OCI-LY7 (cell line): ENCODE measurements at regions not wholly inside any gene's neighbourhood (a gene's known extent, or its start where the extent isn't known, plus 50 kb on each side); places are given as distances from the start of the nearest gene placed in this dataset.
"Not testable (repeated sequence)": the region's sequence is repeated elsewhere in the genome, so short reads cannot be mapped to it uniquely, and the experiment has no call there.

Experiments
- BruUV-seq: library from RNA; stranded (reverse); fragments of 400-500 nt; replicated peaks from 2 replicates; lab custom pipeline; 2021; lab: Mats Ljungman, UMichigan
- CTCF ChIA-PET: fragments of 300-600 bp; sonication (Branson Sonifier 250); formaldehyde crosslinking; loops from one replicate; lab custom pipeline; 2022; ENCODE audit warnings: antibody characterized with exemption; ENCODE audit not compliant: unreplicated experiment; lab: Charles Lee
- POLR2A ChIA-PET: fragments of 300-600 bp; sonication (Branson Sonifier 250); formaldehyde crosslinking; loops from one replicate; lab custom pipeline; 2022; ENCODE audit warnings: antibody characterized with exemption; lab: Charles Lee
- DNase-seq: peaks from one replicate; pipeline ENCODE4 v3.0.0-alpha.2; 2015; ENCODE audit warnings: low spot score
- H2AFZ ChIP-seq: fragments of 200-600 bp; sonication (generic), shearing (Covaris generic); 2 replicates; pipeline ENCODE4 v1.6.1; 2014; ENCODE audit warnings: mild to moderate bottlenecking, antibody characterized with exemption, low read length, moderate library complexity
- H3K27ac ChIP-seq: fragments of 200-600 bp; sonication (generic); 2 replicates; pipeline ENCODE4 v1.5.1; 2014; ENCODE audit warnings: mixed run types, low read depth, mild to moderate bottlenecking, moderate library complexity, low read length, inconsistent platforms; ENCODE audit not compliant: poor library complexity, severe bottlenecking
- H3K36me3 ChIP-seq: fragments of 200-600 bp; sonication (generic); 2 replicates; pipeline ENCODE4 v1.6.1; 2014; ENCODE audit warnings: mild to moderate bottlenecking, antibody characterized with exemption, low read length, moderate library complexity, mixed read lengths; ENCODE audit not compliant: insufficient read depth
- H3K4me1 ChIP-seq: fragments of 200-600 bp; sonication (generic); 2 replicates; pipeline ENCODE4 v1.5.1; 2014; ENCODE audit warnings: mild to moderate bottlenecking, low read length; ENCODE audit not compliant: insufficient read depth, poor library complexity, severe bottlenecking
- H3K4me2 ChIP-seq: fragments of 200-600 bp; sonication (generic); 2 replicates; pipeline ENCODE4 v1.6.1; 2014; ENCODE audit warnings: mild to moderate bottlenecking, low read length
- H3K4me3 ChIP-seq: fragments of 200-600 bp; sonication (generic); 2 replicates; pipeline ENCODE4 v1.5.1; 2014; ENCODE audit warnings: mild to moderate bottlenecking, low read depth, low read length; ENCODE audit not compliant: poor library complexity, severe bottlenecking
- H3K79me2 ChIP-seq: fragments of 200-600 bp; sonication (generic); 2 replicates; pipeline ENCODE4 v1.6.1; 2016; ENCODE audit warnings: low read depth, mild to moderate bottlenecking, low read length, moderate library complexity, mixed read lengths; ENCODE audit not compliant: insufficient read depth
- H3K9me2 ChIP-seq: fragments of 200-600 bp; sonication (generic); 2 replicates; pipeline ENCODE4 v1.6.1; 2016; ENCODE audit warnings: mild to moderate bottlenecking, low read length, mixed read lengths; ENCODE audit not compliant: insufficient read depth
- H3K9me3 ChIP-seq: fragments of 200-600 bp; sonication (generic); 2 replicates; pipeline ENCODE4 v1.6.1; 2014; ENCODE audit warnings: mild to moderate bottlenecking, mixed run types, low read length, mixed read lengths
- H4K20me1 ChIP-seq: fragments of 200-600 bp; sonication (generic); 2 replicates; pipeline ENCODE4 v1.6.1; 2014; ENCODE audit warnings: mild to moderate bottlenecking, antibody characterized with exemption, low read length, moderate library complexity, mixed read lengths; ENCODE audit not compliant: insufficient read depth
- EZH2phosphoT487 ChIP-seq: fragments of 200-600 bp; sonication (generic); IDR thresholded peaks from 2 replicates; pipeline ENCODE4 v1.6.1; 2018; ENCODE audit warnings: low read depth, borderline replicate concordance, mild to moderate bottlenecking, mixed run types, antibody characterized with exemption, low read length, moderate library complexity, mixed read lengths
- intact Hi-C: fragments of 100-400 bp; cut with micrococcal nuclease; formaldehyde crosslinking; loops from one replicate; pipeline ENCODE4 v1.10.0; 2022; ENCODE audit not compliant: unreplicated experiment
- TF ChIP-seq, protein P1 (sequence below): fragments of 200-600 bp; sonication (generic); conservative IDR thresholded peaks from 2 replicates; pipeline ENCODE4 v1.5.1; 2014; ENCODE audit warnings: mild to moderate bottlenecking, antibody characterized with exemption, low read length, moderate library complexity, mixed read lengths

DNA sequence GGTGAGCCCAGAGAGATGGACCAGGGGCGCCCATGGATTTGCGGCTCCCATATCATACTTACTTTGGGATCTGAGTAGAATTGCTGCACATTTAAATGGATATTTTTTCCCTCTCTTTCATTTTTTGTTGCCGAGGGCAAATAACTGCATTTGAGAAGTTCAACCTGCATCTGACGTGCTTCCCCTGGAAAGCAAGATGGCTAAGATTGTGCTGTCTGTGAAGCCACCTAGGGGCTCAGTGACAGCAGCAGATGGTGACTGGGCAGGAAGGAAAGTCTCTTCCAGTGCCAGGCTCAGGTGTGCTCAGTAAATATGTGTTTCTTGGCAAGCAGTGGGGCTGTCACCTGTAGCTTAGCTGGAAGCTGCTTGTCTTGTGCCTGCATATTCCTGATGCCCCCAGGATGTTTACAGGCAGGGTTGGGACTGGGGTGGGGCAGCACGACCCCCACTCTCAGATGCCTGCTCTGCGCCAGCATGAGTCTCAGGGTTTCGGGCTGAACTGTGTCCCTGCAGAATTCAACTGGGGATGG is 59.8 kb upstream of the ETV3 start:
- no peak overlapping the region for H3K4me2 ChIP-seq
- H3K4me1 ChIP-seq: no peaks in the 10 kb centered on the region
- no peaks in the 10 kb centered on the region for H3K36me3 ChIP-seq
- no TSS peak for BruUV-seq
- H2AFZ ChIP-seq: no peak overlapping the region
- H4K20me1 ChIP-seq: no peaks in the 10 kb centered on the region
- TF ChIP-seq, protein P1, sequence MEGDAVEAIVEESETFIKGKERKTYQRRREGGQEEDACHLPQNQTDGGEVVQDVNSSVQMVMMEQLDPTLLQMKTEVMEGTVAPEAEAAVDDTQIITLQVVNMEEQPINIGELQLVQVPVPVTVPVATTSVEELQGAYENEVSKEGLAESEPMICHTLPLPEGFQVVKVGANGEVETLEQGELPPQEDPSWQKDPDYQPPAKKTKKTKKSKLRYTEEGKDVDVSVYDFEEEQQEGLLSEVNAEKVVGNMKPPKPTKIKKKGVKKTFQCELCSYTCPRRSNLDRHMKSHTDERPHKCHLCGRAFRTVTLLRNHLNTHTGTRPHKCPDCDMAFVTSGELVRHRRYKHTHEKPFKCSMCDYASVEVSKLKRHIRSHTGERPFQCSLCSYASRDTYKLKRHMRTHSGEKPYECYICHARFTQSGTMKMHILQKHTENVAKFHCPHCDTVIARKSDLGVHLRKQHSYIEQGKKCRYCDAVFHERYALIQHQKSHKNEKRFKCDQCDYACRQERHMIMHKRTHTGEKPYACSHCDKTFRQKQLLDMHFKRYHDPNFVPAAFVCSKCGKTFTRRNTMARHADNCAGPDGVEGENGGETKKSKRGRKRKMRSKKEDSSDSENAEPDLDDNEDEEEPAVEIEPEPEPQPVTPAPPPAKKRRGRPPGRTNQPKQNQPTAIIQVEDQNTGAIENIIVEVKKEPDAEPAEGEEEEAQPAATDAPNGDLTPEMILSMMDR: no peak
- TF ChIP-seq EZH2phosphoT487: no peak
- intact Hi-C loops: loop anchor here (10.0 kb wide), 1 partner anchor 167 kb away; no protein-coding TSS in a partner anchor
- DNase-seq: no peak
- POLR2A ChIA-PET: no interaction called here
- no peaks in the 10 kb centered on the region for H3K9me2 ChIP-seq
- no peaks in the 10 kb centered on the region for H3K79me2 ChIP-seq
- H3K9me3 ChIP-seq: no peaks in the 10 kb centered on the region
- CTCF ChIA-PET: no interaction called here
- no peak overlapping the region for H3K4me3 ChIP-seq
- H3K27ac ChIP-seq: no peak overlapping the region

DNA sequence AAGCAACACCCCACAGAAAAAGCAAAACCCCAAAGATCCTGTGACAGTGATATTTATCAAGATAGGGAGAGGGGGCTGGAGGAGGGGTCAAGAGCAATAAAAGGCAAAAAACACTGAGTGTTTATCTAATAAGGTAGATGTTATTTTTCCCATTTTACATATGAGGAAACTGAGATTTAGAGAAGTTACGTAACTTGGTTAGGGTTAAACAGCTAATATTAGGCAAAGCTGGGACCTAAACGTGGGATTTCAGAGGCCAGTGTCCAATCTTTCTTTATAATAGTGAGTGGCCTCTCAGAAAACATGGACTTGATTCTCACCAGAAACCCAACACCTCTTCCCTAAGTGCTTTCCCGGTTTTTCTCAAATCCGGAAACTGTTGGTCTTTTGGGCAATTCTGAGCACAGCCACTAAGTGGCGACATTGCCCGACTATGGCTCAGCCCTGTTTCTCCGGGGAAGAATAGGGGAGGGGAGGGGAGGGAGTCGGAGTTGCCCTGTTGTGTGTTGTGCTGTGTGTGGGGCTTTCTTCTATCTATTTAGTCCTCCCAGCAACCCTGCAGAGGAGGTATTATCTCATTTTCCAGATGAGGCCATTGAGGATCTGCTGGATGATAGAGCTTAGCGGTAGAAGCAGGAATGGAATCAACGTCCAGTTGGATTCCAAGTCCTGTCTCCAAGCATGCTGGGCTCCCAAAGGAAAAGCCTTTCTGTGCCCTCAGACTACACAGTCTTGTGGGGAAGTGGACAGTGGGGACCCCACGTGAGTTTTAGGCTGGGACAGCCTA is 58.7 kb upstream of the ETV3 start:
- not testable (repeated sequence) for H3K9me2 ChIP-seq, H3K4me1 ChIP-seq, BruUV-seq, H3K9me3 ChIP-seq, H3K79me2 ChIP-seq, H4K20me1 ChIP-seq, H3K36me3 ChIP-seq, DNase-seq, H2AFZ ChIP-seq, H3K4me2 ChIP-seq, H3K27ac ChIP-seq, H3K4me3 ChIP-seq
- intact Hi-C loops: loop anchor here (10.0 kb wide), 1 partner anchor 168 kb away; no protein-coding TSS in a partner anchor
- CTCF ChIA-PET: interaction anchor here (1.0 kb wide), 1 partner anchor 11 kb away, joined by 4 read pairs; no protein-coding TSS in a partner anchor
- POLR2A ChIA-PET: interaction anchor here (0.7 kb wide), 1 partner anchor 27 kb away, joined by 3 read pairs; no protein-coding TSS in a partner anchor
- TF ChIP-seq, protein P1: peak; percentile 58

DNA sequence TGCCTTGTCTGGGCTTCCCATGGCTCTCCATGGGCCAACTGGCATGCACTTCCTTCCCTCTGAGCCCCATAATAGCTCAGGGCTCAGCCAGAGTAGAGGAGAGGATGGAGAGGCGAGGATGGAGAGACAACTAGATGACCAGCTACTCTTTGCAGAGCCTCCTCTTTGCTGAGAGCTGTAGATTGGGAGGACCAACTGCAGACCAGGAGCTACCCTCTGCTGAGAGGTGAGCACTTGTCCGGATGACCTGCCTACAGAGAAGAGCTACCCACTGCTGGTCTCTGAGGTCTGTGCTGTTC is 58.0 kb upstream of the ETV3 start:
- H2AFZ ChIP-seq: no peak overlapping the region
- H3K36me3 ChIP-seq: no peaks in the 10 kb centered on the region
- TF ChIP-seq, protein P1: no peak
- TF ChIP-seq EZH2phosphoT487: no peak
- H3K4me3 ChIP-seq: no peak overlapping the region
- H3K9me3 ChIP-seq: no peaks in the 10 kb centered on the region
- ChIA-PET CTCF (interaction anchor here (1.0 kb wide), 1 partner anchor 11 kb away, joined by 4 read pairs; no protein-coding TSS in a partner anchor), POLR2A (interaction anchor here (0.7 kb wide), 1 partner anchor 27 kb away, joined by 3 read pairs; no protein-coding TSS in a partner anchor)
- H3K4me1 ChIP-seq: no peaks in the 10 kb centered on the region
- H3K9me2 ChIP-seq: no peaks in the 10 kb centered on the region
- H3K4me2 ChIP-seq: no peak overlapping the region
- no peaks in the 10 kb centered on the region for H3K79me2 ChIP-seq
- H3K27ac ChIP-seq: no peak overlapping the region
- no TSS peak for BruUV-seq
- intact Hi-C loops: loop anchor here (10.0 kb wide), 1 partner anchor 169 kb away; no protein-coding TSS in a partner anchor
- DNase-seq: no peak
- no peaks in the 10 kb centered on the region for H4K20me1 ChIP-seq
